GM23248 (cell line): ENCODE measurements at regions not wholly inside any gene's neighbourhood (a gene's known extent, or its start where the extent isn't known, plus 50 kb on each side); places are given as distances from the start of the nearest gene placed in this dataset.

Source experiments
- DNase-seq: peaks from one replicate; pipeline ENCODE4 v3.0.0-alpha.2; 2015
- H2AFZ ChIP-seq: fragments of 200-600 bp; sonication (generic); 2 replicates; pipeline ENCODE4 v1.6.1; 2016; ENCODE audit warnings: antibody characterized with exemption
- H3F3A ChIP-seq: fragments of 200-600 bp; sonication (generic); 2 replicates; pipeline ENCODE4 v1.6.1; 2016; ENCODE audit warnings: mild to moderate bottlenecking, antibody characterized with exemption, mixed run types; ENCODE audit not compliant: insufficient read depth
- H3K27ac ChIP-seq: fragments of 200-600 bp; sonication (generic); 2 replicates; pipeline ENCODE4 v1.5.1; 2016; ENCODE audit warnings: mild to moderate bottlenecking
- H3K27me3 ChIP-seq: fragments of 200-600 bp; sonication (generic); replicated peaks from 2 replicates; pipeline ENCODE4 v1.6.1; 2016; ENCODE audit warnings: mild to moderate bottlenecking; ENCODE audit not compliant: insufficient read depth
- H3K36me3 ChIP-seq: fragments of 200-600 bp; sonication (generic); 2 replicates; pipeline ENCODE4 v1.6.1; 2016; ENCODE audit warnings: low read depth, mild to moderate bottlenecking
- H3K4me1 ChIP-seq: fragments of 200-600 bp; sonication (generic); 2 replicates; pipeline ENCODE4 v1.6.1; 2016; ENCODE audit warnings: mild to moderate bottlenecking; ENCODE audit not compliant: insufficient read depth
- H3K4me2 ChIP-seq: fragments of 200-600 bp; sonication (generic); one replicate; pipeline ENCODE4 v1.6.1; 2016; ENCODE audit warnings: mild to moderate bottlenecking; ENCODE audit not compliant: unreplicated experiment
- H3K4me3 ChIP-seq: fragments of 200-600 bp; sonication (generic); 2 replicates; pipeline ENCODE4 v1.5.1; 2016; ENCODE audit warnings: mild to moderate bottlenecking
- H3K79me2 ChIP-seq: fragments of 200-600 bp; sonication (generic); 2 replicates; pipeline ENCODE4 v1.6.1; 2016; ENCODE audit warnings: mild to moderate bottlenecking; ENCODE audit not compliant: insufficient read depth
- H3K9ac ChIP-seq: fragments of 200-600 bp; sonication (generic); 2 replicates; pipeline ENCODE4 v1.6.1; 2016; ENCODE audit warnings: mild to moderate bottlenecking
- H3K9me2 ChIP-seq: fragments of 200-600 bp; sonication (generic); 2 replicates; pipeline ENCODE4 v1.6.1; 2016; ENCODE audit warnings: mixed run types, mild to moderate bottlenecking, moderate library complexity; ENCODE audit not compliant: insufficient read depth
- H3K9me3 ChIP-seq: fragments of 200-600 bp; sonication (generic); one replicate; pipeline ENCODE4 v1.6.1; 2017; ENCODE audit warnings: low read depth
- H4K20me1 ChIP-seq: fragments of 200-600 bp; sonication (generic); 2 replicates; pipeline ENCODE4 v1.6.0; 2016; ENCODE audit not compliant: insufficient read depth
- EZH2 ChIP-seq: fragments of 200-600 bp; sonication (generic); IDR thresholded peaks from 2 replicates; pipeline ENCODE4 v1.6.1; 2018; ENCODE audit warnings: antibody characterized with exemption, mild to moderate bottlenecking; ENCODE audit not compliant: insufficient read depth, poor library complexity, severe bottlenecking
- EZH2phosphoT487 ChIP-seq: fragments of 200-600 bp; sonication (generic); IDR thresholded peaks from 2 replicates; pipeline ENCODE4 v1.6.1; 2018; ENCODE audit warnings: antibody characterized with exemption, moderate library complexity, mild to moderate bottlenecking, low read depth; ENCODE audit not compliant: insufficient read depth
- WGBS, 2 experiments: methylation state at CpG; one replicate each; pipeline ENCODE4 v1.1.6; 2015 to 2017; ENCODE audit warnings: low lambda C conversion rate in 2 of 2, low coverage in 1 of 2; ENCODE audit errors: missing lambda C conversion rate in 2 of 2; 5-methylcytosine and 5-hydroxymethylcytosine counted together
- in situ Hi-C: fragments of 300-500 bp; cut with MboI; formaldehyde crosslinking; loops from 2 replicates; pipeline ENCODE4 v1.15.0; 2020

DNA sequence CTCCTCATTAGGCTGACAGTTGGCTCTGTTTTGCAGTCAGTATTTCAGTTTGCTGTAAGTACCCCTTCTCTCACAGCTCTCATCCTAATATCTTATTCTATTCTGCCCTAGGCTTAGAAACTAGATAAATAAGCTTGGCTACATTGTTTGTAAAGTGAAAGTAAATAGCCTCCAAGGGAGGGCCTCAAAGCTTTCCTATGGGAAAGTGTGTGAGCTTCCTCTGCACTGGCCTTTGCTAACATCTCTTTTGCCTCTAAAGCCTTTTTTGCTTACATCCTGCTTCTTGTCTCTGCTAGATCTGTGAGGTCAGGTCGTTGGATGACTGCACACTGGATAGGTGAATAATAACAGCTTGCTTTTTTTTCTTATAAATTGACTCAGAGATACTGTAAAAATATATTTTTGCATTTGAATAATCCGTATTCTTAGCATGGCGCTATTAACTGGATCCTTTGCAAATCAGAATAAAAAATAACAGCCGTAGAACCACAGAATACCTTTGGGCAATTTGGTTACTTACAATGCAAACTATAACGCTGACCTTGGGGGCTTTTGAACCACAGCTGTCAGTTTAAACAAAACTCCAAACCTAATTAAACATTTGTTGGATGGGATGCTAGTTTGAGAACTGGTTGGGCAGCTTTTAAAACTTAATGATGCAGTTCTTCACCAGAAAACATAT lies 55.1 kb downstream of the TTC6 start:
- Histone ChIP-seq H3K4me2 (no peak overlapping the region), H3K4me3 (no peak overlapping the region), H3K27me3 (no peaks in the 10 kb centered on the region), H3K9me3 (no peaks in the 10 kb centered on the region), H3K36me3 (no peaks in the 10 kb centered on the region), H3F3A (no peaks in the 10 kb centered on the region), H2AFZ (no peak overlapping the region), H4K20me1 (no peaks in the 10 kb centered on the region), H3K4me1 (no peaks in the 10 kb centered on the region), H3K9me2 (no peaks in the 10 kb centered on the region), H3K9ac (no peak overlapping the region), H3K79me2 (no peaks in the 10 kb centered on the region), H3K27ac (no peak overlapping the region)
- no peak for TF ChIP-seq EZH2phosphoT487
- TF ChIP-seq EZH2: no peak
- no peak for DNase-seq
- whole genome bisulfite sequencing, 2 experiments: 44% methylated on average over 5 of the region's 5 CpGs
- in situ Hi-C loops: no loop called here

DNA sequence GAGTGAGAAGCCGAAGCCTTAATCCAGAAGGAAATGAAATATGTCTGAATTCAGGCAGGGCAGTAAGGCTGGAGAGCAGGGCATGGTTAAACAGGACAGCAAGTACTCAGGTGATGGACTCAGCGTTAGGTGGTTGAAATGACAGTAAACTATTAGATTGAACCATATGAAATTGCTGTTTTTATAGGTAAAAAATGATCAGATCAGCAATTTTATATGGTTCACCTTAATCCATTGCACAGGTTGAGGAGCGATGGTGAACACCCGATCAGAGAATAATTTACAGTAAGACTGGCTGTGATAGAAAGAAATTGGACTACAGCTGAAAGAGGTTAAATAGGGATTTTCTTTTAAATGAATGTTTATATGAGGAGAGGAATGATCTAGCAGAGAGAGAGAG lies 56.6 kb downstream of the TTC6 start:
- H3K4me2 ChIP-seq: no peak overlapping the region
- H3K27me3 ChIP-seq: no peaks in the 10 kb centered on the region
- no peaks in the 10 kb centered on the region for H3F3A ChIP-seq
- no peak for TF ChIP-seq EZH2phosphoT487
- TF ChIP-seq EZH2: no peak
- H2AFZ ChIP-seq: no peak overlapping the region
- H3K36me3 ChIP-seq: no peaks in the 10 kb centered on the region
- H3K4me3 ChIP-seq: no peak overlapping the region
- H3K9ac ChIP-seq: no peak overlapping the region
- DNase-seq: no peak
- in situ Hi-C loops: no loop called here
- H3K27ac ChIP-seq: no peak overlapping the region
- no peaks in the 10 kb centered on the region for H3K4me1 ChIP-seq
- 46 to 48% methylated on average over 4 of the region's 4 CpGs for WGBS, 2 experiments
- no peaks in the 10 kb centered on the region for H3K79me2 ChIP-seq
- no peaks in the 10 kb centered on the region for H3K9me3 ChIP-seq
- H4K20me1 ChIP-seq: no peaks in the 10 kb centered on the region
- no peaks in the 10 kb centered on the region for H3K9me2 ChIP-seq

DNA sequence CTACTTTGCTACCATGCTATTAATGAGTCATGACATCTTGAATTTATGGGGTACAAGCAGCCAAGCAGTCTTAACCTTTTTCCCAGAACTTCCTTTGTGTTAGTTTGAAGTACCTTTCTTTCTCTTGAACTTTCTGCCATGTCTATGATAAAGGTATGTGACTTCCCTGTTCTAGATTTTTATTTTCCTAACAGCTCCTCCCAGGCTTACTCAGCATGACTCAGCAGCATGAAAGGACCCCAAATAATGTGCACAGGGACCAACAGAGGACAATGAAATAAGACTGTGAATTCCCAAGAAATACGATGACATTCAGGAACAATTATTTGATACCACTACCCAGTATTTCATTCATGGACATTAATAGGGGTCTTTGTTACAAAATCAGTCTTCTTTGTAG lies 60.0 kb downstream of the TTC6 start:
- no peak overlapping the region for H3K27ac ChIP-seq
- no peaks in the 10 kb centered on the region for H3K9me3 ChIP-seq
- no peaks in the 10 kb centered on the region for H3F3A ChIP-seq
- H3K4me3 ChIP-seq: no peak overlapping the region
- H3K9ac ChIP-seq: no peak overlapping the region
- no peak for TF ChIP-seq EZH2
- TF ChIP-seq EZH2phosphoT487: no peak
- H3K27me3 ChIP-seq: no peaks in the 10 kb centered on the region
- no peaks in the 10 kb centered on the region for H3K36me3 ChIP-seq
- no peaks in the 10 kb centered on the region for H3K4me1 ChIP-seq
- no peak overlapping the region for H2AFZ ChIP-seq
- H3K4me2 ChIP-seq: no peak overlapping the region
- H4K20me1 ChIP-seq: no peaks in the 10 kb centered on the region
- DNase-seq: no peak
- 90 to 92% methylated on average over 1 of the region's 1 CpG for WGBS, 2 experiments
- in situ Hi-C loops: no loop called here
- no peaks in the 10 kb centered on the region for H3K79me2 ChIP-seq
- no peaks in the 10 kb centered on the region for H3K9me2 ChIP-seq

DNA sequence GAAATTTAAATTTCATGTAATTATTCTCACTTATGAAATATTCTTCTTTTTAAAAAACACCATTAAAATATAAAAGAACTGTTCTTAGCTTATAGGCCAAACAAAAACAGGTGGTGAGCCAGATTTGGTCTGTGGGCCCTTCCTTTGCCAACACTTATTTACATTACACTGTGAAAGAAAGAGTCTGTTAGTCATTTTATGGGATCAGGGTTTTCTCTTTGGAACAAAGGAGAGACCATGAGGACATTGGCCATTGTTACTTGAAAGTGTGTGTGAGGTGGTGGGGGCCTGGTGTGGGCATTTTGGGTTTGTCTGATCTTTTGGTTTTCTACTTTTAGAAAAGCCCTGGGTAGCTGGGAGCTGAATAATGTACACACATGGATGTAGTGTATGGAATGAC lies 62.7 kb downstream of the TTC6 start:
- H3K4me2 ChIP-seq: no peak overlapping the region
- no peaks in the 10 kb centered on the region for H3K4me1 ChIP-seq
- no peak overlapping the region for H3K27ac ChIP-seq
- H4K20me1 ChIP-seq: no peaks in the 10 kb centered on the region
- H3F3A ChIP-seq: no peaks in the 10 kb centered on the region
- no peaks in the 10 kb centered on the region for H3K79me2 ChIP-seq
- no peak for TF ChIP-seq EZH2
- TF ChIP-seq EZH2phosphoT487: no peak
- DNase-seq: no peak
- in situ Hi-C loops: no loop called here
- H3K27me3 ChIP-seq: no peaks in the 10 kb centered on the region
- no peak overlapping the region for H3K4me3 ChIP-seq
- H3K9me2 ChIP-seq: no peaks in the 10 kb centered on the region
- no peak overlapping the region for H2AFZ ChIP-seq
- no peaks in the 10 kb centered on the region for H3K36me3 ChIP-seq
- H3K9ac ChIP-seq: no peak overlapping the region
- H3K9me3 ChIP-seq: no peaks in the 10 kb centered on the region

DNA sequence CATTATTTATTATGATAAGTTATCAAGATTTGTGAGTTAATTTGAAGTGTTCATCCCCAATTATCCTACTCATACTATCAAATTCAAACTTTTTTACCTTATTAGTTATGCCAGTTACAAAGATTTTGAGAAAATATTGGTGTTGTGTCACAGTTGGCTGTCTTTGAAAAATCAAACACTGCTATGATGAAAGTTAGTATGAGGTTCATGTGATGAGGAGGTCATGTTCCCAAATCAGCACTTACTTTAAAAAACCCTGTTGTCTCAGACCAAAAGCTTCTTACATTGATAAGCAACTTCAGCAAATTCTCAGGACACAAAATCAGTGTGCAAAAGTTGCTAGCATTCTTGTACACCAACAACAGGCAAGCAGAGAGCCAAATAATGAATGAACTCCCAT lies 68.1 kb downstream of the TTC6 start:
- in situ Hi-C loops: no loop called here
- Histone ChIP-seq H3K4me3 (no peak overlapping the region), H4K20me1 (no peaks in the 10 kb centered on the region), H3K4me1 (no peaks in the 10 kb centered on the region), H3K4me2 (no peak overlapping the region), H3K9ac (no peak overlapping the region), H3K9me2 (no peaks in the 10 kb centered on the region), H3K27ac (no peak overlapping the region), H3K79me2 (no peaks in the 10 kb centered on the region), H3K36me3 (no peaks in the 10 kb centered on the region), H3K9me3 (no peaks in the 10 kb centered on the region), H2AFZ (no peak overlapping the region), H3K27me3 (no peaks in the 10 kb centered on the region), H3F3A (no peaks in the 10 kb centered on the region)
- no peak for DNase-seq
- no peak for TF ChIP-seq EZH2phosphoT487
- TF ChIP-seq EZH2: no peak
